HEK293 (cell line): ENCODE measurements at regions not wholly inside any gene's neighbourhood (a gene's known extent, or its start where the extent isn't known, plus 50 kb on each side); places are given as distances from the start of the nearest gene placed in this dataset.
A peak's percentile ranks its signal among the peaks of the same experiment; 100 is the strongest.

Experiments
- CTCF ChIA-PET: fragments of 350-600 bp; formaldehyde crosslinking; extraction: SDS; loops from one replicate; lab custom pipeline; 2021; ENCODE audit warnings: antibody characterized with exemption; lab: Yijun Ruan, JAX
- POLR2A ChIA-PET: fragments of 300-600 bp; formaldehyde crosslinking; extraction: SDS; loops from one replicate; lab custom pipeline; 2020; ENCODE audit warnings: antibody characterized with exemption, inconsistent platforms; lab: Yijun Ruan, JAX
- H3K27ac ChIP-seq: fragments of 200-500 bp; sonication (Bioruptor generic); 2 replicates; pipeline ENCODE4 v1.5.1; 2014; ENCODE audit warnings: low read depth, low read length, control low read depth, inconsistent platforms; ENCODE audit errors: extremely low read depth
- H3K36me3 ChIP-seq, 2 experiments: fragments of 200-500 bp in 1 of 2; sonication (Bioruptor generic) in 1 of 2; 1 replicate in 1 of 2; 2 replicates in 1 of 2; pipeline ENCODE4 v1.5.1; 2014 to 2017; ENCODE audit warnings: inconsistent platforms in 2 of 2, low read length in 2 of 2; ENCODE audit not compliant: control insufficient read depth in 2 of 2, insufficient read depth in 1 of 2
- H3K4me1 ChIP-seq: fragments of 200-500 bp; sonication (Bioruptor generic); 2 replicates; pipeline ENCODE4 v1.5.1; 2014; ENCODE audit warnings: mild to moderate bottlenecking, low read length, inconsistent platforms; ENCODE audit not compliant: control insufficient read depth, insufficient read depth
- H3K4me3 ChIP-seq: 2 replicates; pipeline ENCODE4 v1.5.1; 2011; ENCODE audit warnings: low read depth, mild to moderate bottlenecking, control low read depth, low read length, moderate library complexity
- H3K9me3 ChIP-seq: fragments of 200-500 bp; sonication (Bioruptor generic); 2 replicates; pipeline ENCODE4 v1.5.1; 2014; ENCODE audit warnings: low read depth, low read length, inconsistent platforms; ENCODE audit not compliant: control insufficient read depth, insufficient read depth
- BCL11A ChIP-seq: fragments of 450-650 bp; formaldehyde crosslinking; IDR thresholded peaks from 2 replicates; pipeline ENCODE4 v1.5.1; 2016; ENCODE audit warnings: low read depth, missing biosample characterization, missing genetic modification characterization
- BCL11B ChIP-seq: fragments of 450-650 bp; formaldehyde crosslinking; IDR thresholded peaks from 2 replicates; pipeline ENCODE4 v1.5.1; 2016; ENCODE audit warnings: low read depth, missing biosample characterization, missing genetic modification characterization
- MZF1 ChIP-seq: fragments of 450-650 bp; formaldehyde crosslinking; IDR thresholded peaks from 2 replicates; pipeline ENCODE4 v1.5.1; 2017; ENCODE audit warnings: missing biosample characterization, missing genetic modification characterization, borderline replicate concordance
- SP7 ChIP-seq: fragments of 450-650 bp; formaldehyde crosslinking; IDR thresholded peaks from 2 replicates; pipeline ENCODE4 v1.5.1; 2016; ENCODE audit warnings: missing biosample characterization, missing genetic modification characterization
- TRIM28 ChIP-seq: IDR thresholded peaks from 2 replicates; pipeline ENCODE4 v1.6.1; 2011; ENCODE audit warnings: low read length, control low read depth, borderline replicate concordance
- ZNF211 ChIP-seq: fragments of 450-650 bp; formaldehyde crosslinking; IDR thresholded peaks from 2 replicates; pipeline ENCODE4 v1.5.1; 2016; ENCODE audit warnings: low read depth, missing biosample characterization, missing genetic modification characterization
- ZNF221 ChIP-seq: fragments of 450-650 bp; formaldehyde crosslinking; IDR thresholded peaks from 2 replicates; pipeline ENCODE4 v1.5.1; 2017; ENCODE audit warnings: missing biosample characterization, missing genetic modification characterization, borderline replicate concordance
- ZNF23 ChIP-seq: fragments of 450-650 bp; formaldehyde crosslinking; IDR thresholded peaks from 2 replicates; pipeline ENCODE4 v1.5.1; 2016; ENCODE audit warnings: missing biosample characterization, missing genetic modification characterization, borderline replicate concordance
- ZNF311 ChIP-seq: fragments of 450-650 bp; formaldehyde crosslinking; IDR thresholded peaks from 2 replicates; pipeline ENCODE4 v1.5.1; 2017; ENCODE audit warnings: missing biosample characterization, missing genetic modification characterization, borderline replicate concordance
- ZNF394 ChIP-seq: fragments of 450-650 bp; formaldehyde crosslinking; IDR thresholded peaks from 2 replicates; pipeline ENCODE4 v1.5.1; 2016; ENCODE audit warnings: missing biosample characterization, missing genetic modification characterization, mild to moderate bottlenecking, moderate library complexity, borderline replicate concordance
- ZNF416 ChIP-seq: fragments of 450-650 bp; formaldehyde crosslinking; IDR thresholded peaks from 2 replicates; pipeline ENCODE4 v1.5.1; 2016; ENCODE audit warnings: missing biosample characterization, missing genetic modification characterization
- ZNF426 ChIP-seq: fragments of 450-650 bp; formaldehyde crosslinking; IDR thresholded peaks from 2 replicates; pipeline ENCODE4 v1.5.1; 2017; ENCODE audit warnings: missing biosample characterization, missing genetic modification characterization, mild to moderate bottlenecking, inconsistent platforms, moderate library complexity
- ZNF529 ChIP-seq: fragments of 450-650 bp; formaldehyde crosslinking; IDR thresholded peaks from 2 replicates; pipeline ENCODE4 v1.5.1; 2017; ENCODE audit warnings: missing genetic modification characterization, missing biosample characterization; ENCODE audit not compliant: insufficient replicate concordance
- ZNF549 ChIP-seq: fragments of 450-650 bp; IDR thresholded peaks from 2 replicates; pipeline ENCODE4 v1.5.1; 2018; ENCODE audit warnings: missing biosample characterization, missing genetic modification characterization, mild to moderate bottlenecking, inconsistent platforms, moderate library complexity
- ZNF561 ChIP-seq: fragments of 450-650 bp; IDR thresholded peaks from 2 replicates; pipeline ENCODE4 v1.5.1; 2018; ENCODE audit warnings: missing biosample characterization, missing genetic modification characterization, borderline replicate concordance
- ZNF660 ChIP-seq: fragments of 450-650 bp; IDR thresholded peaks from 2 replicates; pipeline ENCODE4 v1.5.1; 2018; ENCODE audit warnings: missing biosample characterization, mild to moderate bottlenecking, missing genetic modification characterization
- ZNF701 ChIP-seq: fragments of 450-650 bp; formaldehyde crosslinking; IDR thresholded peaks from 2 replicates; pipeline ENCODE4 v1.5.1; 2016; ENCODE audit warnings: missing biosample characterization, missing genetic modification characterization
- ZNF707 ChIP-seq: fragments of 450-650 bp; formaldehyde crosslinking; IDR thresholded peaks from 2 replicates; pipeline ENCODE4 v1.5.1; 2016; ENCODE audit warnings: missing biosample characterization, missing genetic modification characterization
- ZNF76 ChIP-seq: fragments of 450-650 bp; formaldehyde crosslinking; IDR thresholded peaks from 2 replicates; pipeline ENCODE4; 2016; ENCODE audit warnings: low read depth, missing biosample characterization, missing genetic modification characterization, borderline replicate concordance
- ZNF830 ChIP-seq: fragments of 450-650 bp; IDR thresholded peaks from 2 replicates; pipeline ENCODE4 v1.5.0; 2018; ENCODE audit warnings: missing biosample characterization, missing genetic modification characterization, low read depth, mild to moderate bottlenecking, moderate library complexity
- TF ChIP-seq, protein P1 (sequence below): fragments of 450-650 bp; formaldehyde crosslinking; conservative IDR thresholded peaks from 2 replicates; pipeline ENCODE4 v1.5.1; 2016; ENCODE audit warnings: low read depth, missing biosample characterization, missing genetic modification characterization
- TF ChIP-seq, protein P2 (sequence below): fragments of 450-650 bp; formaldehyde crosslinking; IDR thresholded peaks from 2 replicates; pipeline ENCODE4 v1.5.1; 2016; ENCODE audit warnings: missing biosample characterization, missing genetic modification characterization
- TF ChIP-seq, protein P3 (sequence below): fragments of 450-650 bp; formaldehyde crosslinking; IDR thresholded peaks from 2 replicates; pipeline ENCODE4 v1.5.1; 2017; ENCODE audit warnings: missing biosample characterization, missing genetic modification characterization

DNA sequence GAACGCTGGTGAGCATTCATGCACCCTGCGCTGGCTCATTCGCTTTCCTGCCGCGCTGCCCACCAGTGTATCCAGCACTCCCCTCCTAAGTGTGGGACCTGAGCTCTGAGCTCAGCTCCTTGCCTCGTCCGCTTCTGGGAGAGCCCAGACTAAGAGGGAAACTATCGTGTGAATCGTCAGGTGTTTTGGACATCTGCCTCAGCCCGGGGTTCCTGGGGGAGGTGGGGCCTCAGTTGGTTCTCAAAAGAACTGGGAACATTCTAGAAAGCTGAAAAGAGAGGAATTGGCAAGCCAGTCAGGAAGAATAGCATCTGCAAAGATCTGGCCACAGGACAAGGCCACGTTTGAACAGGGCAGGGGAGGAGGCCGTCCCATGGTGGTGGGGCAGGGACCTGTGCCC, 205.4 kb upstream of the CIBAR2 start (continued):
- TF ChIP-seq, protein P1, sequence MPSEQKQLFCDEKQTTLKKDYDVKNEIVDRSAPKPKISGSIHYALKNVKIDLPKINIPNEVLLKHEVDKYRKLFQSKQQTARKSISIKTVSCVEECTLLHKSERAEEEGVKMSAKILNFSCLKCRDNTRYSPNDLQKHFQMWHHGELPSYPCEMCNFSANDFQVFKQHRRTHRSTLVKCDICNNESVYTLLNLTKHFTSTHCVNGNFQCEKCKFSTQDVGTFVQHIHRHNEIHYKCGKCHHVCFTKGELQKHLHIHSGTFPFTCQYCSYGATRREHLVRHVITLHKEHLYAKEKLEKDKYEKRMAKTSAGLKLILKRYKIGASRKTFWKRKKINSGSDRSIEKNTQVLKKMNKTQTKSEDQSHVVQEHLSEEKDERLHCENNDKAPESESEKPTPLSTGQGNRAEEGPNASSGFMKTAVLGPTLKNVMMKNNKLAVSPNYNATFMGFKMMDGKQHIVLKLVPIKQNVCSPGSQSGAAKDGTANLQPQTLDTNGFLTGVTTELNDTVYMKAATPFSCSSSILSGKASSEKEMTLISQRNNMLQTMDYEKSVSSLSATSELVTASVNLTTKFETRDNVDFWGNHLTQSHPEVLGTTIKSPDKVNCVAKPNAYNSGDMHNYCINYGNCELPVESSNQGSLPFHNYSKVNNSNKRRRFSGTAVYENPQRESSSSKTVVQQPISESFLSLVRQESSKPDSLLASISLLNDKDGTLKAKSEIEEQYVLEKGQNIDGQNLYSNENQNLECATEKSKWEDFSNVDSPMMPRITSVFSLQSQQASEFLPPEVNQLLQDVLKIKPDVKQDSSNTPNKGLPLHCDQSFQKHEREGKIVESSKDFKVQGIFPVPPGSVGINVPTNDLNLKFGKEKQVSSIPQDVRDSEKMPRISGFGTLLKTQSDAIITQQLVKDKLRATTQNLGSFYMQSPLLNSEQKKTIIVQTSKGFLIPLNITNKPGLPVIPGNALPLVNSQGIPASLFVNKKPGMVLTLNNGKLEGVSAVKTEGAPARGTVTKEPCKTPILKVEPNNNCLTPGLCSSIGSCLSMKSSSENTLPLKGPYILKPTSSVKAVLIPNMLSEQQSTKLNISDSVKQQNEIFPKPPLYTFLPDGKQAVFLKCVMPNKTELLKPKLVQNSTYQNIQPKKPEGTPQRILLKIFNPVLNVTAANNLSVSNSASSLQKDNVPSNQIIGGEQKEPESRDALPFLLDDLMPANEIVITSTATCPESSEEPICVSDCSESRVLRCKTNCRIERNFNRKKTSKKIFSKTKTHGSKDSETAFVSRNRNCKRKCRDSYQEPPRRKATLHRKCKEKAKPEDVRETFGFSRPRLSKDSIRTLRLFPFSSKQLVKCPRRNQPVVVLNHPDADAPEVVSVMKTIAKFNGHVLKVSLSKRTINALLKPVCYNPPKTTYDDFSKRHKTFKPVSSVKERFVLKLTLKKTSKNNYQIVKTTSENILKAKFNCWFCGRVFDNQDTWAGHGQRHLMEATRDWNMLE (tag by site-specific recombination): no peak
- TF ChIP-seq ZNF660 (tag by site-specific recombination) (no peak), ZNF707 (no peak)
- TF ChIP-seq, protein P2, sequence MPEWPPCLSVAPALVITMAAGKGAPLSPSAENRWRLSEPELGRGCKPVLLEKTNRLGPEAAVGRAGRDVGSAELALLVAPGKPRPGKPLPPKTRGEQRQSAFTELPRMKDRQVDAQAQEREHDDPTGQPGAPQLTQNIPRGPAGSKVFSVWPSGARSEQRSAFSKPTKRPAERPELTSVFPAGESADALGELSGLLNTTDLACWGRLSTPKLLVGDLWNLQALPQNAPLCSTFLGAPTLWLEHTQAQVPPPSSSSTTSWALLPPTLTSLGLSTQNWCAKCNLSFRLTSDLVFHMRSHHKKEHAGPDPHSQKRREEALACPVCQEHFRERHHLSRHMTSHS (tag by site-specific recombination): no peak
- TF ChIP-seq, protein P3, sequence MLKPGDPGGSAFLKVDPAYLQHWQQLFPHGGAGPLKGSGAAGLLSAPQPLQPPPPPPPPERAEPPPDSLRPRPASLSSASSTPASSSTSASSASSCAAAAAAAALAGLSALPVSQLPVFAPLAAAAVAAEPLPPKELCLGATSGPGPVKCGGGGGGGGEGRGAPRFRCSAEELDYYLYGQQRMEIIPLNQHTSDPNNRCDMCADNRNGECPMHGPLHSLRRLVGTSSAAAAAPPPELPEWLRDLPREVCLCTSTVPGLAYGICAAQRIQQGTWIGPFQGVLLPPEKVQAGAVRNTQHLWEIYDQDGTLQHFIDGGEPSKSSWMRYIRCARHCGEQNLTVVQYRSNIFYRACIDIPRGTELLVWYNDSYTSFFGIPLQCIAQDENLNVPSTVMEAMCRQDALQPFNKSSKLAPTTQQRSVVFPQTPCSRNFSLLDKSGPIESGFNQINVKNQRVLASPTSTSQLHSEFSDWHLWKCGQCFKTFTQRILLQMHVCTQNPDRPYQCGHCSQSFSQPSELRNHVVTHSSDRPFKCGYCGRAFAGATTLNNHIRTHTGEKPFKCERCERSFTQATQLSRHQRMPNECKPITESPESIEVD (tag by site-specific recombination): no peak
- TF ChIP-seq, all 188 proteins: peak for 0

DNA sequence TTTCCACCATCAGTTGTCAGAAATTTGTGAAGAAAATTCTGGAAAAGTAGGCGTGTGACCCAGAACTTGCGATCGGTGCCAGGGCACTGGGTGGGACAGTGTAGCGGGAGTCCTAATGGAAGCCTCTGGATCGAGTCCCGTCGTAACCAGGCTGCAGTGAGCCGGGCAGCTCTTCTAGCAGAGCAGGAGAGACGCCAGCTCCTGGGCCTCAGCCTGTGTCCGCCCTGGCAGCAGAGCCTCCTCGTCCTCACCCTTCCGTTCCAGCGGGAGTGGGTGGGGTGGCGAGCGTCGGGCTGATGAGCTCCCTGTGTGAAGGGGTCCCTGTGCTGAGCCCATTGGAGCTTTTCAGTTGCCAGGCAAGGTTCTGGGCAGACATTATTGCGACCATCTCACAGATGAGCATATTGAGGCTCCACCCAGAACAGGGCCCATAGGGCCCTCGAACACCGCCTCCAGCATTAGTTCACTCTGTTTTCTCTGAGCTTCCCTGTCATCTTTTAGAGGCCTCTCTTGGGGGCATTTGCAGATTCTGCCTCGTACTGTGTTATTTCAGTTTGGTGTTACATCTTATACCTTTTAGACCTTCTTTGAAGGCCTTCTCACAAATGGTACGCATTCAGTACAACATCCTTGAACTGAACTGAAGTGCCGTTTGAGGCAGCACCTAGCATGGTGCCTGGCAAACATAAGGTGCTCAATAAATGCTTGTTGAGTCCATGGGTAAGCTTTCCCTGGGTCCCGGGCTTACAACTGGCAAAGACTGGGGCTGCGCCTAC, 207.1 kb upstream of the CIBAR2 start:
- no peaks in the 10 kb centered on the region for H3K36me3 ChIP-seq
- POLR2A ChIA-PET: interaction anchor here (0.5 kb wide), 1 partner anchor 131 kb away, joined by 3 read pairs; no protein-coding TSS in a partner anchor
- no peak overlapping the region for H3K27ac ChIP-seq
- CTCF ChIA-PET: interaction anchor here (1.1 to 1.9 kb wide), 4 partner anchors 15 to 297 kb away, joined by 4 to 6 read pairs (median 4); no protein-coding TSS in a partner anchor
- peaks cover 6% of the 10 kb centered on the region for H3K4me1 ChIP-seq
- no peak overlapping the region for H3K4me3 ChIP-seq
- no peaks in the 10 kb centered on the region for H3K9me3 ChIP-seq
- TF ChIP-seq ZNF529 (tag by site-specific recombination): no peak
- TF ChIP-seq ZNF23 (tag by site-specific recombination): no peak
- TF ChIP-seq ZNF561 (tag by site-specific recombination): no peak
- TF ChIP-seq ZNF416 (tag by site-specific recombination): no peak
- no peak for TF ChIP-seq ZNF211 (tag by site-specific recombination)

DNA sequence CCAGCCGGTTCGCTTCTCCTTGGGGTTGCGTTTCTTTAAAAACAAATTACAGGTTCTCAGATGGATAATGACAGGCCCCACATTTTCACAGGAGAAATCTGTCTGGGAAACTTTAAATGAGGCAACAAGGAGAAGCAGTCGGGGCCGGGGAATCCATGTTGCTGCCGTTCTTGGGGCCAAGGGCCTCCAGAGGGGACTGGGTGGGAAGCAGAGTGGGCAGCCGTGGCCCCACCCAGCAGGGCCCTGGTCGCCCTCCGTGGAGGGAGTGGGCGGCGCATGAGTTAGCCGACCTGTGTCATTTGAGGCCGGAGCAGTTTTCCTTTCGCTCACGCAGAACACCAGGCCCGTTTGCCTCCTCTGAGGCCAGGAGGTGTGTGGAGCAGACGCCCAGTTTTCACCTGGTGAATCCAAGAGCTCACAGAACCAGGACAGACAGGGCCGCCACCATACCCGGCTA, 207.7 kb upstream of the CIBAR2 start:
- peaks cover 6% of the 10 kb centered on the region for H3K4me1 ChIP-seq
- ChIA-PET CTCF (interaction anchor here (0.7 to 1.9 kb wide), 6 partner anchors 11 to 399 kb away, joined by 3 to 7 read pairs (median 4); no protein-coding TSS in a partner anchor), POLR2A (no interaction called here)
- H3K9me3 ChIP-seq: no peaks in the 10 kb centered on the region
- H3K4me3 ChIP-seq: no peak overlapping the region
- H3K27ac ChIP-seq: no peak overlapping the region
- no peaks in the 10 kb centered on the region for H3K36me3 ChIP-seq
- TF ChIP-seq BCL11A (tag by site-specific recombination) (no peak), ZNF830 (tag by site-specific recombination) (no peak), ZNF311 (tag by site-specific recombination) (no peak), ZNF701 (no peak), SP7 (tag by site-specific recombination) (peak; percentile 56), BCL11B (tag by site-specific recombination) (no peak), TRIM28 (no peak), ZNF76 (tag by site-specific recombination) (no peak), ZNF221 (tag by site-specific recombination) (no peak), ZNF549 (tag by site-specific recombination) (no peak), ZNF426 (no peak), MZF1 (no peak), ZNF394 (tag by site-specific recombination) (no peak)
